Immature natural killer cell (primary cell): ENCODE measurements at regions not wholly inside any gene's neighbourhood (a gene's known extent, or its start where the extent isn't known, plus 50 kb on each side); places are given as distances from the start of the nearest gene placed in this dataset.

ENCODE experiments used
- DNase-seq, 3 donors: peaks; one replicate each; pipeline ENCODE4 v3.0.0; 2022; ENCODE audit warnings: mixed read lengths in 1 of 3
- H3K27ac Mint-ChIP-seq, 6 donors: one replicate each; pipeline ENCODE4 v1.8.0; 2020; ENCODE audit warnings: mixed read lengths in 6 of 6, mild to moderate bottlenecking in 5 of 6, inconsistent platforms in 4 of 6, moderate library complexity in 3 of 6
- H3K27me3 Mint-ChIP-seq, 3 donors: one replicate each; pipeline ENCODE4 v1.8.0; 2020 to 2021; ENCODE audit warnings: low read depth in 3 of 3, mild to moderate bottlenecking in 3 of 3, mixed read lengths in 3 of 3, moderate library complexity in 3 of 3, inconsistent platforms in 1 of 3
- H3K36me3 Mint-ChIP-seq, 3 donors: one replicate each; pipeline ENCODE4 v1.8.0; 2020; ENCODE audit warnings: mixed read lengths in 3 of 3, inconsistent platforms in 2 of 3, mild to moderate bottlenecking in 2 of 3
- H3K4me1 Mint-ChIP-seq, 2 donors: one replicate each; pipeline ENCODE4 v1.8.0; 2020; ENCODE audit warnings: inconsistent platforms in 2 of 2, mild to moderate bottlenecking in 2 of 2, mixed read lengths in 2 of 2, moderate library complexity in 1 of 2
- H3K4me3 Mint-ChIP-seq, 5 donors: one replicate each; pipeline ENCODE4 v1.8.0; 2020; ENCODE audit warnings: mild to moderate bottlenecking in 5 of 5, mixed read lengths in 5 of 5, inconsistent platforms in 3 of 5, moderate library complexity in 3 of 5
- H3K9me3 Mint-ChIP-seq, 6 donors: one replicate each; pipeline ENCODE4 v1.8.0; 2020; ENCODE audit warnings: mild to moderate bottlenecking in 6 of 6, mixed read lengths in 6 of 6, inconsistent platforms in 4 of 6, moderate library complexity in 3 of 6

DNA sequence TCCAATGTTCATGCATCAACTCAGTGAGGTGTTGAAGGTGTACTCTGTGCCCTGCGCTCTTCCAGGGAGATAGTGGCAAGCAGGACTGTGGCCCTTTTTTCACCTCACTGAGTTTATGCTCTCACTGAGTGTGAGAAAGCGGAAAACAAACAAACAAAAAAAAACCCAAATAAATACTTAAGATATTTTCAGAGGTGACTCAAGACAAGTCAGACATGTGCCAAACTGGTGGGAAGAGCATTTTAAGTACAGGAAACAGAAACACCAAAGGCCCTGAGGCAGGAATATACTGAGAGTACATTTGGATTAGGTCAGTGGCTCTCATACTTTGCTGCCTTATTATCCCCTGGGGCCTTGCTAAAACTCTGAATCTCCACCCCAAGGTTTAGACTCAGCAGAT lies 111.9 kb upstream of the IGFBP3 start:
- no peak for DNase-seq
- H3K4me3 Mint-ChIP-seq = no peak overlapping the region
- H3K9me3 Mint-ChIP-seq = no peaks in the 10 kb centered on the region
- H3K4me1 Mint-ChIP-seq = no peaks in the 10 kb centered on the region
- H3K27ac Mint-ChIP-seq = no peak overlapping the region
- no peaks in the 10 kb centered on the region for H3K36me3 Mint-ChIP-seq
- H3K27me3 Mint-ChIP-seq = peaks cover 0 to 3% (median 2%) of the 10 kb centered on the region in 3 donors

DNA sequence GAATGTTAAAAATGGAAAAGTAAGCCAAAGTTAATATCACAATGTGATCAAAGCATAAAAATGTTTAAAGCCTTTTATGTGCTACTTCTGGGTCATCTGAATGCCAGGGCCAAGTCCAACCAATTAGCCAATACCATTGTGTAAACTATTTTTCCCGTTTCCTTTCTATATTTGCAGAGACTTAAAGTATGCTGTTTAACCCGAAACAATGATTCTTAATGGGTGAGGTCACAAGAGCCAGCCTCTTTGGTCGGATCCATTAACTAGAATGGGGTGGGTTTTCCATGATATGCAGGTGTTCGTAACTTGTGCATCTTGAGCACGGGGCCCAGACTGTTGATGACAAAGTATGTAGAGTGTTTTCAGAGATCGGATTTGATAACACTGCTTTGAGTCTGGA lies 111.3 kb upstream of the IGFBP3 start:
- H3K9me3 Mint-ChIP-seq = peaks cover 0 to 3% (median 0%) of the 10 kb centered on the region in 6 donors
- H3K27me3 Mint-ChIP-seq = peaks cover 2 to 3% (median 3%) of the 10 kb centered on the region in 3 donors
- no peak for DNase-seq
- no peaks in the 10 kb centered on the region for H3K4me1 Mint-ChIP-seq
- H3K27ac Mint-ChIP-seq = no peak overlapping the region
- H3K36me3 Mint-ChIP-seq = no peaks in the 10 kb centered on the region
- H3K4me3 Mint-ChIP-seq = no peak overlapping the region

DNA sequence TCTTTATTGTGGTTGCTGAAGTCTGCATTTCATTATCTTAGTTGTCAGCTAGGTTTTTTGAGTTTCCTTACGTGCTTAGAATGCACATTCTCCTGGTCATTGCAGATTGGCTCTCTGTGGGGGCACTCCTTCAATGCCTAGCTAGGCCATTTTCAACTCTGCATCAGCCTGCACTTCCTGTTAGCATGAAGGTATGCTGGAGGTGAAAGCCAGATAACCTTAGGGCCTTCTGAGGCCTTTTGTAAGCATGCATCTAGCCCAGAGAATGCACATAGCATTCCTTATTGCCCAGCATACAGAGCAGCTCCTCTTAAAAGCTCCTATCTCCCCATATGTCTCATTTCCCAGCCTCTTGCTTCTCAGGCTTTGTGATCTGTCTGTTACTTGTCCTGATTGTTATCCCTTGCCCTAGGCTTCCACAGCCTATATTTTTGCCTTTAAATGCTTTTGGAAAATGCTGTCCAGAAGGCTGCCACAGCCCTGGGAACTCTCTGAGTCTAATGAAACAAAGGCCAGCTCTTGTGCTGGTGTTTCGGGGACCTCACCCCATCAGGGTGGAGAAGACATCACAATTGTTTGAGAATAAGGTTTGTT lies 108.1 kb upstream of the IGFBP3 start:
- Mint-ChIP-seq H3K9me3 (peaks cover 0 to 3% (median 0%) of the 10 kb centered on the region in 6 donors), H3K4me3 (no peak overlapping the region), H3K4me1 (no peaks in the 10 kb centered on the region), H3K36me3 (no peaks in the 10 kb centered on the region), H3K27ac (no peak overlapping the region), H3K27me3 (peaks cover 2 to 7% (median 3%) of the 10 kb centered on the region in 3 donors)
- no peak for DNase-seq

DNA sequence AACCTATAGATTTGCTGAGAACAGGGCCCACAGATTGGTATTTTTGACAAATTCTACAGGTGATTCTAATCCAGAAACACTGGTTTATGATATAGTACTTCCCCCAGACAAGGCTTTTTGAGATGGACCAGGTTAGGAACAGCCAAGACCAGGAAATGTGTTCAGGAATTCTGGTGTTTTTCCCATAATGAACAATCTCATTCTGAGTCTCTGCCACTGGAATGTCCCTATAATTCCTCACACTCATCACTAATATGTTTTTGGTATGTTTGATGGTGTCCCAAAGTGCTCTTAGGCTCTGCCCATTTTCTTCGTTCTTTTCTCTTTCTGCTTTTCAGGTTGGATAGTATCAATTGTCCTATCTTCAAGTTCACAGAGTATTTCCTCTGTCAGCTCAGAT lies 107.2 kb upstream of the IGFBP3 start:
- peaks cover 0 to 3% (median 0%) of the 10 kb centered on the region in 6 donors for H3K9me3 Mint-ChIP-seq
- no peak overlapping the region for H3K27ac Mint-ChIP-seq
- H3K4me3 Mint-ChIP-seq = no peak overlapping the region
- H3K27me3 Mint-ChIP-seq = peaks cover 3 to 7% (median 5%) of the 10 kb centered on the region in 3 donors
- no peak for DNase-seq
- no peaks in the 10 kb centered on the region for H3K4me1 Mint-ChIP-seq
- no peaks in the 10 kb centered on the region for H3K36me3 Mint-ChIP-seq

DNA sequence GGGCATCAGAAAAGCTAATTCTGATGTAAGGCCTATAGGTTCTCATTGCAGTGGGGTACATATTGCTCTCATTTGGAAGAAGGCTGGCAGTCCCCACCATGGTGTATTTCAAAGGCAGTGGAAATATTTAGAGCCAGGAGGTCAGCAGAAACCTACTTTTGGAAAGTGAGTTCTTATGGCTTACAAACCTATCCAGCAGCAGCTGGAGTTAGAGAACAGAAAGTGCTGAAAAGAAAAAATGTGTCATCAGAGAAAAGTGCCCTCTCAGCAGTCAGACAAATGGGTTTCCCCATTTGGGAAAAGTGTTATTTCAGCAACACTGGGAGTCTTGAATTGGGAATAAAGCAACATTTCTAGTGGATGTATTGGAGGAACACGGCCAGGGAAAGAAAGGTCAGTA lies 105.7 kb upstream of the IGFBP3 start:
- H3K9me3 Mint-ChIP-seq = peaks cover 0 to 3% (median 0%) of the 10 kb centered on the region in 6 donors
- H3K4me1 Mint-ChIP-seq = no peaks in the 10 kb centered on the region
- no peak overlapping the region for H3K27ac Mint-ChIP-seq
- H3K4me3 Mint-ChIP-seq = no peak overlapping the region
- peaks cover 3 to 6% (median 5%) of the 10 kb centered on the region in 3 donors for H3K27me3 Mint-ChIP-seq
- H3K36me3 Mint-ChIP-seq = no peaks in the 10 kb centered on the region
- DNase-seq = no peak

DNA sequence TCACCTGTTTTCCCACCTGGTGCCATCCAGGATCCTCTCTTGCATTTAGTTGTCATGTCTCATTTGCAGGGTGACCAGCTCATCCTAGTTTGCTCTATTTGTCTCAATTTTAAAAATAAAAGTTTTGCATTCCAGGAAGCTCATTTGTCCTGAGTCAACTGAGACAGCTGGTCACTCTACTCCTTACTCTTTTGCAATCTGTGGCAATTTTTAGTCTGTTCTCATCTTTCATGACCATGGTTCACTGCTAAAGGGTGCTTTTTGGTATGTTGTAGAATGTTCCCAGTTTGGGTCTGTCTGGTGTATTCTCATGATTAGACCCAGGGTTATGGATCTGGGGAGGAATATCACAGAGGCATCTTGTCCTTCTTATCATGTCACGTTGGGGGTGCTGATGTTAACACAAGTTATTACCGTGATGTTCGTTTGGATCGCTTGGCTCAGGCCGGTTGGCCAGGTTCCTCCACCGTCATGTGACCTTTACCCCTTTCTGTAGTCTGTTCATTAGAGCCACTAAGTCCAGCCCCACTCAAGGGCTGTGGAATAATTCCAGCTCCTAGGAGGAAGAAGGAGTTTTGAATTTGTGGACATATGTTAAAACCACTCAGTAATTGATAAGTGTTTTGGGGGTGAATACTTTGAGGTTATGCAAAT lies 103.3 kb upstream of the IGFBP3 start:
- Mint-ChIP-seq H3K36me3 (no peaks in the 10 kb centered on the region), H3K4me3 (no peak overlapping the region), H3K9me3 (peaks cover 0 to 4% (median 0%) of the 10 kb centered on the region in 6 donors), H3K27me3 (peaks cover 3 to 6% (median 3%) of the 10 kb centered on the region in 3 donors), H3K27ac (no peak overlapping the region), H3K4me1 (no peaks in the 10 kb centered on the region)
- no peak for DNase-seq

DNA sequence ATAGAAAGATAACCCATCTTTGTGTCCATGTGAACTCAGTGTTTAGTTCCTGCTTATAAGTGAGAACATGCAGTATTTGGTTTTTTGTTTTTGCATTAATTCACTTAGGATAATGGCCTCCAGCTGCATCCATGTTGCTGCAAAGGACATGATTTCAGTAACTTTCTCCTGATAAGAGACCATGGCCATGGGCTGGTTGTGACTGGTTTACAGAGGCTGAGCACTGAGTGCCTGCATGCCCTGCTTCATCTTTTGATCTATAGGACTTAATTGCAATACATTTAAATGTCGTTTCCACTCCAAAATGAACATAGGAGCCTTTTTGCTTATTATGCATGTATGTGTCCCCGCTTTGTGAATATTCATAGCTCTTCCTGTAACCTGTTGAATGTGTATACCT lies 101.3 kb upstream of the IGFBP3 start:
- Mint-ChIP-seq H3K4me3 (no peak overlapping the region), H3K9me3 (peaks cover 0 to 12% (median 0%) of the 10 kb centered on the region in 6 donors), H3K27ac (no peak overlapping the region), H3K27me3 (peaks cover under 1 to 8% (median 3%) of the 10 kb centered on the region in 3 donors), H3K4me1 (no peaks in the 10 kb centered on the region), H3K36me3 (no peaks in the 10 kb centered on the region)
- DNase-seq = no peak

DNA sequence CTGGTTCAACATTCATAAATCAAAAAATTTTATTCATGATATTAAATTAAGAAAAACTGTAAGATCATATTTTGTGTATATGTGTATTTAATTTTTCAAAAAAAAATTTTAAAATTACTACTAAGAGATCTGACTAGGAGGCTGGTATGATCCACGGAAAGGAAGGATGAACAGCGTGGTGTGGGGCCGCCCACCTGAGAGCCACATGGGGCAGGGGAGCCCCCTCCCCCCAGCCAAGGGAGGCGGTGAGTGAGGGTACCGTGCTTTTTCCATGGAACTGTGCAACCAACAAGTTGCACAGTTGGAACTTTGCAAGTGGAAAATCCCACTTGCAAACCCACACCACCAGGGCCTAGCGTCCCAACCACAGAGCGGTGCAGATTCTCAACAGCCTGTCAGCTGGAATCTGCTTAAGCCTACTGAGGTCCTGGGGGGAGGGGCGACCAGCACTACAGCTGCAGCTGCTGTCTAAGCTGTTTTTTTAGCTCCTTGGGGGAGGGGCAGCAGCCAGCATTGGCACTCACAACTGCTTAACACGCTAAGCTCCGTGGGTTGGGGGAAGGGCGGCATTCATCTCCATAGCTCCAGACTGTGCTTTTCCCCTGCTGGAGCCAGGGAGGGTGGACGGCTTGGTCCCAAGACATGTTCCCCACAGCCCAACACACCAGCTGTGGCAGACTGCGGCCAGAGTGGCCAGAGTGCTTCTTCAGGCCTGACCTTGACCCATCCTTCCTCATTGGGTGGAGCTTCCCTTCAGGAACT lies 94.2 kb upstream of the IGFBP3 start:
- Mint-ChIP-seq H3K27ac (no peak overlapping the region), H3K36me3 (no peaks in the 10 kb centered on the region), H3K9me3 (peaks cover 0 to 14% (median 2%) of the 10 kb centered on the region in 6 donors), H3K4me3 (no peak overlapping the region), H3K4me1 (no peaks in the 10 kb centered on the region), H3K27me3 (peaks cover 0 to 9% (median 0%) of the 10 kb centered on the region in 3 donors)
- no peak for DNase-seq

DNA sequence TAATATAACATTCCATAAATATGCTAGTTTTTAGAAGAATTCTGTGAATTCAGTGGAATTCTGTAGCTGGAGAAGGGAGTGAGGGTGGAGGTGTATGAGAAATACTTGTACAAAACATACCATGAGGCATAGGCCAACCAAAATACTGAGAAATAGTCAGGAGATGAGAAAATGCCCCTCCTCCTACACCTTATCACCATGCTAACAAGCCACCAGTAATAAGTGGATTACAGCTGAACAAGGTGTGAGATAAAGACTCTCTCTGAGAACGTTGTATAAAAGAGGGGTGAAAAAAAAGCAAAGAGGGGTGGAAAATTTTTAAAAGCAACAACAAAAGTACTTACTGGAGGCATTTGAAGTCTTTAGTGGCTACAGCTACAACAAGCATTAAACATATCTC lies 90.4 kb upstream of the IGFBP3 start:
- Mint-ChIP-seq H3K27me3 (peaks cover 0 to 7% (median 2%) of the 10 kb centered on the region in 3 donors), H3K36me3 (no peaks in the 10 kb centered on the region), H3K9me3 (peaks cover 0 to 4% (median under 1%) of the 10 kb centered on the region in 6 donors), H3K27ac (no peak overlapping the region), H3K4me3 (no peak overlapping the region), H3K4me1 (no peaks in the 10 kb centered on the region)
- DNase-seq = no peak

DNA sequence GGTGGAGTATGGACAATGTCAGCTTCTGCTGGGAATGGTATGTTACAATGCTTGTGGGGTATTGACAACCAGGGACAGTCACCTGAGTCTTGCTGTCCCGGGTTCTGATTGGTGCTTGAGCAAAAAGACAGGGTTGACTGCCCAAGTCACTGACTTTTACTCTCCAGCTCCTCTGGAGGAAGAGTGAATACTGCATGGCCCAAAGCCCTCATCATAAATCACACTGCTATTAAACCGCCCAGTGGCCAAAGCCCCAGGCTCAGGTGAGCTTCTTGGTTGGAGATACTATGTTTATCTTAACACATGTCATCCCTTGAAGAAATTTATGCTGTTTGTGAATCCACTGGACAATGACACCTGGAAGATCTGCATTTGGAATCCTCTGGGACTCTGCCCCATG lies 90.0 kb upstream of the IGFBP3 start:
- peaks cover 0 to 7% (median 2%) of the 10 kb centered on the region in 3 donors for H3K27me3 Mint-ChIP-seq
- DNase-seq = no peak
- no peaks in the 10 kb centered on the region for H3K4me1 Mint-ChIP-seq
- H3K9me3 Mint-ChIP-seq = peaks cover 0 to 4% (median under 1%) of the 10 kb centered on the region in 6 donors
- H3K4me3 Mint-ChIP-seq = no peak overlapping the region
- no peak overlapping the region for H3K27ac Mint-ChIP-seq
- no peaks in the 10 kb centered on the region for H3K36me3 Mint-ChIP-seq

DNA sequence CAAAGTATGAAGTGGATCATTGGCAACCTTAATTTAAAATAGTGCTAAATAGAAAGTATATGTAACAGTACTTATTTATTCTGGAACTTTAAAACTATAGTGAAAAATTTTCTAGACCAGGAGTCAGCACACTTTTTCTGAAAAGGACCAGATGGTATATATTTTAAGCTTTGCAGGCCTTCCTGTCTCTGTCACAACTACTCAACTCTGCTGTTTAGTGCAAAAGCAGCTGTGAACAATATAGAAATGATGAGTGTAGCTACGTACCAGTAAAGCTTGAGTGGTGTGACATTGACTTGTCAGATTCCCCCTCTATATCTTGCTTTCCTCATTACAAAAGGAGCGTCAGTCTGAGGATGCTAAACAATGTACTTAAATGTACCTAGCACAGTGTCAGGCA lies 88.1 kb upstream of the IGFBP3 start:
- H3K27ac Mint-ChIP-seq = no peak overlapping the region
- peaks cover 0 to 4% (median 1%) of the 10 kb centered on the region in 6 donors for H3K9me3 Mint-ChIP-seq
- no peaks in the 10 kb centered on the region for H3K36me3 Mint-ChIP-seq
- no peak overlapping the region for H3K4me3 Mint-ChIP-seq
- H3K27me3 Mint-ChIP-seq = peaks cover 0 to 6% (median 2%) of the 10 kb centered on the region in 3 donors
- no peak for DNase-seq
- H3K4me1 Mint-ChIP-seq = no peaks in the 10 kb centered on the region

DNA sequence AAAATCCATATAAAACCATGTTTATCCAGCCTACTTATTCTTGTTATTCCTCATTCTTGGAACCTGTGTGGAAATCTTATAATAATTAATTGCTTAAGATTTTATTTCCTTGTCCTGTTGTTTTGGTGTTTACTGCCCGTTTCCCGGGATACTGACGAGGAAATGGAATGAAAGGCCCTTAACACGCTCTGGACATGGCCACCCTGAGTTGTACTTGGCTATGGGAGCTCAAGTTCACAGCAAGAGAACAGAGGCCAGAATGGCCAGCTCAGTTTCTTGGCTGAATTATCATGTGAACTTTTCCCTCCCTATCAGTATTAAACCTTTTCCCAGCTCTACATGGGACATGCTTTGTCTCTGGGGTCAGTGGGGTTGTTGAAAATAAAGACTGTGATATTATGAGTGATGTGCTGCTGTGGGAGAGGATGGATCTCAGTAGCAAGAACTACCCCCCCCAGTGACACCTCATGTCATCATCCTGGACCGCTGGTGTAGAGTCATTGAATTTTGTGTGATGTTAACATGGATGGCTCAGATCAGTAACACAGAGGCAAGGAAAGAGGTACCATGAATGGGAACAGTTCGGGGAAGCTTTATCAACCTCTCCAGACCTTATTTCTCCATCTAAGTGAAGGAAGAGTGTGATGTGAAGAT lies 87.0 kb upstream of the IGFBP3 start:
- Mint-ChIP-seq H3K4me3 (no peak overlapping the region), H3K9me3 (peaks cover 0 to 4% (median under 1%) of the 10 kb centered on the region in 6 donors), H3K36me3 (peaks cover 0 to 4% (median 0%) of the 10 kb centered on the region in 3 donors), H3K27ac (no peak overlapping the region), H3K27me3 (peaks cover 0 to 6% (median 2%) of the 10 kb centered on the region in 3 donors), H3K4me1 (no peaks in the 10 kb centered on the region)
- DNase-seq = no peak

DNA sequence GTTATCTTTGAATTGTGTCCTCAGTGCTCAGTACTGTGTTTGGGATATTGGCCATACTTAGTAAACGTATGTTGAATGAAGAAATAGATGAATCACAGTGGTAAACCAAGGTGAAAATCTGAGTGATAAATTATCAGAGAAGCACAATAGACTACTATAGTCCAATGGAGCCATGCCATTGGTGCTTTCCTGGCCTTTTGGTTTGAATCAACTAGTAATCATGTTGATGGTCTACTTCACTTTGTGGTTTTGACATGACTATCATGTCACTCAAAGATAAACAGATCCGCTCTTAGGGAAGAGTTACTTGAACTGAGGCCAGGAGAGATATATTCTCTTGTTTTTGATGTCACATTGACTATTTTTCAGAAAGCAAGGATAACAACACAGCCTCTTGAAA lies 86.1 kb upstream of the IGFBP3 start:
- peaks cover 0 to 6% (median 2%) of the 10 kb centered on the region in 3 donors for H3K27me3 Mint-ChIP-seq
- no peak overlapping the region for H3K27ac Mint-ChIP-seq
- H3K4me1 Mint-ChIP-seq = no peaks in the 10 kb centered on the region
- no peak for DNase-seq
- peaks cover 0 to 4% (median under 1%) of the 10 kb centered on the region in 6 donors for H3K9me3 Mint-ChIP-seq
- H3K4me3 Mint-ChIP-seq = no peak overlapping the region
- peaks cover 0 to 4% (median 0%) of the 10 kb centered on the region in 3 donors for H3K36me3 Mint-ChIP-seq

DNA sequence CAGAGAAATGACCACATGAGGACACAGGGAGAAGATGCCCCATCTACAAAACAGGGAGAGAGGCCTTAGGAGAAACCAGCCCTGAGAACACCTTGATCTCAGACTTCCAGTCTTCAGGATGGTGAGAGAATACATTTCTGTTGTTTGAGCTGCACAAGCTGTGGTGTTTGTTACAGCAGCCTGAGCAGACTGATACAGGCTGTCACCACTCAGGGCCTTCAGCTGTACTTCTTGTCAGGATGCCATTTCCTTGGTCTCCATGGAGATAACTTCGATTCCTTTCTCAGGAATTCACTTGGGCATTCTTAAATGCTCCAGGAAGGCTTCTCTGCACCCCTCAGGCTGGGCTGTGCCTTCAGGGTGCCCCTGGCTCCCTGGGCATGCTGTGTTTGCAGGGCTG lies 85.7 kb upstream of the IGFBP3 start:
- no peak overlapping the region for H3K4me3 Mint-ChIP-seq
- H3K9me3 Mint-ChIP-seq = peaks cover 0 to 4% (median 2%) of the 10 kb centered on the region in 6 donors

More for the DNA sequence above, 85.7 kb upstream of the IGFBP3 start:
- Mint-ChIP-seq H3K27me3 (peaks cover 0 to 6% (median 2%) of the 10 kb centered on the region in 3 donors), H3K27ac (no peak overlapping the region), H3K4me1 (no peaks in the 10 kb centered on the region), H3K36me3 (peaks cover 0 to 4% (median 0%) of the 10 kb centered on the region in 3 donors)
- no peak for DNase-seq
